ENCODE measurements at regions not wholly inside any gene's neighbourhood (a gene's known extent, or its start where the extent isn't known, plus 50 kb on each side); places are given as distances from the start of the nearest gene placed in this dataset.

- intact Hi-C loops (cut with DNase I): no loop called here
- no peak for TF ChIP-seq EP300 (IDR thresholded peaks at IDR 0.05)
- no peak for TF ChIP-seq POLR2A (IDR thresholded peaks at IDR 0.05)
- no peak for TF ChIP-seq CTCF (IDR thresholded peaks at IDR 0.05)
- H3K36me3 ChIP-seq: no peaks in the 10 kb centered on the region
- H3K27ac ChIP-seq: no peak overlapping the region
- no peak for DNase-seq
- no peaks in the 10 kb centered on the region for H3K4me1 ChIP-seq (ENCODE audit: insufficient read depth)
- no peaks in the 10 kb centered on the region for H3K9me3 ChIP-seq
- 15 to 28% (median 22%) methylated on average over 3 of the region's 3 CpGs for WGBS, 3 donors
- no peak overlapping the region for H3K4me3 ChIP-seq
- H3K27me3 ChIP-seq: no peaks in the 10 kb centered on the region
These were observed 534.4 kb upstream of the EPHA5 start for GRCh38 chr4:66204534-66205247.

- intact Hi-C loops (cut with DNase I): no loop called here
- no peak overlapping the region for H3K27ac ChIP-seq
- H3K27me3 ChIP-seq: no peaks in the 10 kb centered on the region
- no peaks in the 10 kb centered on the region for H3K9me3 ChIP-seq
- TF ChIP-seq POLR2A (IDR thresholded peaks at IDR 0.05): no peak
- no peak for TF ChIP-seq CTCF (IDR thresholded peaks at IDR 0.05)
- TF ChIP-seq EP300 (IDR thresholded peaks at IDR 0.05): no peak
- H3K4me3 ChIP-seq: no peak overlapping the region
- H3K36me3 ChIP-seq: no peaks in the 10 kb centered on the region
- no peaks in the 10 kb centered on the region for H3K4me1 ChIP-seq (ENCODE audit: insufficient read depth)
- no peak for DNase-seq
- 86 to 88% (median 86%) methylated on average over 4 of the region's 4 CpGs for WGBS, 3 donors
These were observed 532.6 kb upstream of the EPHA5 start for GRCh38 chr4:66202870-66203269.

- intact Hi-C loops (cut with DNase I): no loop called here
- Histone ChIP-seq H3K36me3 (no peaks in the 10 kb centered on the region), H3K4me3 (no peak overlapping the region), H3K9me3 (no peaks in the 10 kb centered on the region), H3K27me3 (no peaks in the 10 kb centered on the region), H3K4me1 (ENCODE audit: insufficient read depth) (no peaks in the 10 kb centered on the region), H3K27ac (no peak overlapping the region)
- 7 to 19% (median 11%) methylated on average over 1 of the region's 1 CpG for WGBS, 3 donors
- no peak for DNase-seq
- TF ChIP-seq EP300 (IDR thresholded peaks at IDR 0.05): no peak
- no peak for TF ChIP-seq POLR2A (IDR thresholded peaks at IDR 0.05)
- TF ChIP-seq CTCF (IDR thresholded peaks at IDR 0.05): no peak
These were observed 527.2 kb upstream of the EPHA5 start for GRCh38 chr4:66197451-66197850.

GRCh38 chr4:66193487-66193886 lies 523.2 kb upstream of the EPHA5 start:
- Histone ChIP-seq H3K4me1 (ENCODE audit: insufficient read depth) (no peaks in the 10 kb centered on the region), H3K27me3 (no peaks in the 10 kb centered on the region), H3K4me3 (no peak overlapping the region), H3K9me3 (no peaks in the 10 kb centered on the region), H3K27ac (no peak overlapping the region), H3K36me3 (no peaks in the 10 kb centered on the region)
- no peak for DNase-seq
- intact Hi-C loops (cut with DNase I): no loop called here
- WGBS, 3 donors: 96 to 98% (median 97%) methylated on average over 1 of the region's 1 CpG
- TF ChIP-seq POLR2A (IDR thresholded peaks at IDR 0.05): no peak
- TF ChIP-seq EP300 (IDR thresholded peaks at IDR 0.05): no peak
- no peak for TF ChIP-seq CTCF (IDR thresholded peaks at IDR 0.05)

Measured in ovary (tissue), 7 donors.